ENCODE measurements at regions not wholly inside any gene's neighbourhood (a gene's known extent, or its start where the extent isn't known, plus 50 kb on each side); places are given as distances from the start of the nearest gene placed in this dataset.

DNA sequence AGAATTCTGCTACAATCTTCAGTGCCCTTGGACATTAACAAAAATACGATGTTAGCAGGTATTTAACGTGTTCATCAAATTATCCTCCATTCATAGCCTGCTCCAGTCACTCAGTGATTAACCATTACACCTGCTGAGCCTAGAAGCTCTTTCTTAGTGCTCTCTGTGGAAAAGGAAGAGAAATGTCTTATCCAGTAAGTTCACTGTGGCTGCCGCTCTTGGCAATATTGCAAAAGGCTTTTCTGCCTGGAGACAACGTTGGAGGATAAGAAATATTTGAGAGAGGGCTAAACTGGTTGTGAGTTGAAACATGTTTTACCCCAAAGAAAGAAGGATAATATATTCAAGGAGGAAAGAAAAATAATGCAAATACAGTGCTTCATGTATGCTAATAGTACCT, 217.4 kb upstream of the HSF2 start:
- TF ChIP-seq POLR2A (IDR thresholded peaks at IDR 0.05), result no peak
- TF ChIP-seq, protein P1, sequence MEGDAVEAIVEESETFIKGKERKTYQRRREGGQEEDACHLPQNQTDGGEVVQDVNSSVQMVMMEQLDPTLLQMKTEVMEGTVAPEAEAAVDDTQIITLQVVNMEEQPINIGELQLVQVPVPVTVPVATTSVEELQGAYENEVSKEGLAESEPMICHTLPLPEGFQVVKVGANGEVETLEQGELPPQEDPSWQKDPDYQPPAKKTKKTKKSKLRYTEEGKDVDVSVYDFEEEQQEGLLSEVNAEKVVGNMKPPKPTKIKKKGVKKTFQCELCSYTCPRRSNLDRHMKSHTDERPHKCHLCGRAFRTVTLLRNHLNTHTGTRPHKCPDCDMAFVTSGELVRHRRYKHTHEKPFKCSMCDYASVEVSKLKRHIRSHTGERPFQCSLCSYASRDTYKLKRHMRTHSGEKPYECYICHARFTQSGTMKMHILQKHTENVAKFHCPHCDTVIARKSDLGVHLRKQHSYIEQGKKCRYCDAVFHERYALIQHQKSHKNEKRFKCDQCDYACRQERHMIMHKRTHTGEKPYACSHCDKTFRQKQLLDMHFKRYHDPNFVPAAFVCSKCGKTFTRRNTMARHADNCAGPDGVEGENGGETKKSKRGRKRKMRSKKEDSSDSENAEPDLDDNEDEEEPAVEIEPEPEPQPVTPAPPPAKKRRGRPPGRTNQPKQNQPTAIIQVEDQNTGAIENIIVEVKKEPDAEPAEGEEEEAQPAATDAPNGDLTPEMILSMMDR (IDR thresholded peaks at IDR 0.05), result no peak
- TF ChIP-seq POLR2AphosphoS5 (IDR thresholded peaks at IDR 0.05), result no peak

Measured in suprapubic skin (tissue), 4 donors.